T-helper 1 cell treated with Interleukin-12 subunit alpha and Interleukin-12 subunit beta and Interleukin-4 antibody, amounts not matched to agents 30 μg/mL and 1 μg/mL, for 36 hours (primary cell): ENCODE measurements at regions not wholly inside any gene's neighbourhood (a gene's known extent, or its start where the extent isn't known, plus 50 kb on each side); places are given as distances from the start of the nearest gene placed in this dataset.

ENCODE experiments used
- H3K27ac Mint-ChIP-seq: one replicate; pipeline ENCODE4 v1.8.0; 2021; ENCODE audit warnings: mild to moderate bottlenecking, mixed read lengths
- H3K27me3 Mint-ChIP-seq: one replicate; pipeline ENCODE4 v1.8.0; 2021; ENCODE audit warnings: low read depth, mixed read lengths
- H3K36me3 Mint-ChIP-seq: one replicate; pipeline ENCODE4 v1.8.0; 2021; ENCODE audit warnings: low read depth, mixed read lengths
- H3K4me1 Mint-ChIP-seq: one replicate; pipeline ENCODE4 v1.8.0; 2021; ENCODE audit warnings: low read depth, mixed read lengths
- H3K4me3 Mint-ChIP-seq: one replicate; pipeline ENCODE4 v1.8.0; 2021; ENCODE audit warnings: mild to moderate bottlenecking, moderate library complexity, mixed read lengths
- H3K9me3 Mint-ChIP-seq: one replicate; pipeline ENCODE4 v1.8.0; 2021; ENCODE audit warnings: mixed read lengths

GRCh38 chr16:51875834-51876600 is 670.9 kb downstream of the TOX3 start:
- Mint-ChIP-seq H3K4me1 (no peaks in the 10 kb centered on the region), H3K27ac (no peak overlapping the region), H3K27me3 (no peaks in the 10 kb centered on the region)

GRCh38 chr16:51872524-51872923 is 674.4 kb downstream of the TOX3 start:
- H3K27ac Mint-ChIP-seq = no peak overlapping the region
- H3K36me3 Mint-ChIP-seq = no peaks in the 10 kb centered on the region
- no peaks in the 10 kb centered on the region for H3K9me3 Mint-ChIP-seq
- no peaks in the 10 kb centered on the region for H3K27me3 Mint-ChIP-seq
- H3K4me1 Mint-ChIP-seq = no peaks in the 10 kb centered on the region
- no peak overlapping the region for H3K4me3 Mint-ChIP-seq

More at GRCh38 chr16:51875834-51876600, 670.9 kb downstream of the TOX3 start:
- H3K9me3 Mint-ChIP-seq = peaks cover 3% of the 10 kb centered on the region
- no peak overlapping the region for H3K4me3 Mint-ChIP-seq
- H3K36me3 Mint-ChIP-seq = no peaks in the 10 kb centered on the region

GRCh38 chr16:51870296-51870854 is 676.6 kb downstream of the TOX3 start:
- H3K4me1 Mint-ChIP-seq = no peaks in the 10 kb centered on the region

GRCh38 chr16:51869176-51869575 is 677.8 kb downstream of the TOX3 start:
- H3K4me1 Mint-ChIP-seq = no peaks in the 10 kb centered on the region
- no peaks in the 10 kb centered on the region for H3K27me3 Mint-ChIP-seq
- H3K9me3 Mint-ChIP-seq = no peaks in the 10 kb centered on the region
- H3K36me3 Mint-ChIP-seq = no peaks in the 10 kb centered on the region
- no peak overlapping the region for H3K27ac Mint-ChIP-seq
- no peak overlapping the region for H3K4me3 Mint-ChIP-seq

More at GRCh38 chr16:51870296-51870854, 676.6 kb downstream of the TOX3 start:
- Mint-ChIP-seq H3K4me3 (no peak overlapping the region), H3K9me3 (no peaks in the 10 kb centered on the region), H3K36me3 (no peaks in the 10 kb centered on the region), H3K27me3 (no peaks in the 10 kb centered on the region), H3K27ac (no peak overlapping the region)

GRCh38 chr16:51868631-51869030 is 678.3 kb downstream of the TOX3 start:
- Mint-ChIP-seq H3K36me3 (no peaks in the 10 kb centered on the region), H3K27me3 (no peaks in the 10 kb centered on the region), H3K27ac (no peak overlapping the region), H3K4me1 (no peaks in the 10 kb centered on the region), H3K9me3 (no peaks in the 10 kb centered on the region), H3K4me3 (no peak overlapping the region)

- H3K27ac Mint-ChIP-seq = no peak overlapping the region
- H3K4me1 Mint-ChIP-seq = no peaks in the 10 kb centered on the region
- H3K4me3 Mint-ChIP-seq = no peak overlapping the region
- no peaks in the 10 kb centered on the region for H3K9me3 Mint-ChIP-seq
- no peaks in the 10 kb centered on the region for H3K27me3 Mint-ChIP-seq
- H3K36me3 Mint-ChIP-seq = no peaks in the 10 kb centered on the region
These were observed 679.4 kb downstream of the TOX3 start for GRCh38 chr16:51867386-51868065.

- no peaks in the 10 kb centered on the region for H3K36me3 Mint-ChIP-seq
- H3K27me3 Mint-ChIP-seq = no peaks in the 10 kb centered on the region
These were observed 682.4 kb downstream of the TOX3 start for GRCh38 chr16:51864575-51864974.

GRCh38 chr16:51854401-51854951 is 692.5 kb downstream of the TOX3 start:
- H3K36me3 Mint-ChIP-seq = no peaks in the 10 kb centered on the region
- no peaks in the 10 kb centered on the region for H3K27me3 Mint-ChIP-seq
- no peaks in the 10 kb centered on the region for H3K4me1 Mint-ChIP-seq
- H3K27ac Mint-ChIP-seq = no peak overlapping the region
- H3K9me3 Mint-ChIP-seq = peaks cover 7% of the 10 kb centered on the region
- H3K4me3 Mint-ChIP-seq = no peak overlapping the region

More at GRCh38 chr16:51864575-51864974, 682.4 kb downstream of the TOX3 start:
- Mint-ChIP-seq H3K4me3 (no peak overlapping the region), H3K4me1 (no peaks in the 10 kb centered on the region), H3K27ac (no peak overlapping the region), H3K9me3 (no peaks in the 10 kb centered on the region)

GRCh38 chr16:51853586-51853985 is 693.4 kb downstream of the TOX3 start:
- no peaks in the 10 kb centered on the region for H3K27me3 Mint-ChIP-seq

GRCh38 chr16:51852892-51853291 is 694.1 kb downstream of the TOX3 start:
- peaks cover 7% of the 10 kb centered on the region for H3K9me3 Mint-ChIP-seq
- no peaks in the 10 kb centered on the region for H3K4me1 Mint-ChIP-seq
- no peak overlapping the region for H3K4me3 Mint-ChIP-seq
- no peaks in the 10 kb centered on the region for H3K36me3 Mint-ChIP-seq
- H3K27me3 Mint-ChIP-seq = no peaks in the 10 kb centered on the region
- H3K27ac Mint-ChIP-seq = no peak overlapping the region

More at GRCh38 chr16:51853586-51853985, 693.4 kb downstream of the TOX3 start:
- H3K4me1 Mint-ChIP-seq = no peaks in the 10 kb centered on the region
- H3K4me3 Mint-ChIP-seq = no peak overlapping the region
- no peaks in the 10 kb centered on the region for H3K36me3 Mint-ChIP-seq
- no peak overlapping the region for H3K27ac Mint-ChIP-seq
- H3K9me3 Mint-ChIP-seq = peaks cover 7% of the 10 kb centered on the region

GRCh38 chr16:51851111-51851510 is 695.8 kb downstream of the TOX3 start:
- no peaks in the 10 kb centered on the region for H3K27me3 Mint-ChIP-seq
- H3K27ac Mint-ChIP-seq = no peak overlapping the region
- no peaks in the 10 kb centered on the region for H3K4me1 Mint-ChIP-seq
- H3K9me3 Mint-ChIP-seq = peaks cover 7% of the 10 kb centered on the region
- no peak overlapping the region for H3K4me3 Mint-ChIP-seq
- no peaks in the 10 kb centered on the region for H3K36me3 Mint-ChIP-seq

- Mint-ChIP-seq H3K9me3 (peaks cover 7% of the 10 kb centered on the region), H3K4me3 (no peak overlapping the region), H3K27ac (no peak overlapping the region), H3K27me3 (no peaks in the 10 kb centered on the region), H3K4me1 (no peaks in the 10 kb centered on the region), H3K36me3 (no peaks in the 10 kb centered on the region)
These were observed 697.2 kb downstream of the TOX3 start for GRCh38 chr16:51849715-51850114.

GRCh38 chr16:51845586-51846305 is 694.7 kb upstream of the SALL1 start:
- H3K27me3 Mint-ChIP-seq = no peaks in the 10 kb centered on the region
- peaks cover 7% of the 10 kb centered on the region for H3K9me3 Mint-ChIP-seq
- H3K36me3 Mint-ChIP-seq = no peaks in the 10 kb centered on the region
- no peaks in the 10 kb centered on the region for H3K4me1 Mint-ChIP-seq
- H3K4me3 Mint-ChIP-seq = no peak overlapping the region
- H3K27ac Mint-ChIP-seq = no peak overlapping the region

- Mint-ChIP-seq H3K4me3 (no peak overlapping the region), H3K27me3 (no peaks in the 10 kb centered on the region), H3K9me3 (peaks cover 5% of the 10 kb centered on the region), H3K27ac (no peak overlapping the region), H3K4me1 (no peaks in the 10 kb centered on the region), H3K36me3 (no peaks in the 10 kb centered on the region)
These were observed 688.8 kb upstream of the SALL1 start for GRCh38 chr16:51839727-51840462.
